GM12865 (cell line): ENCODE measurements at regions not wholly inside any gene's neighbourhood (a gene's known extent, or its start where the extent isn't known, plus 50 kb on each side); places are given as distances from the start of the nearest gene placed in this dataset.

Experiments used
- DNase-seq: peaks from one replicate; pipeline ENCODE4 v3.0.0; 2010; ENCODE audit warnings: low read depth
- H3K4me3 ChIP-seq: 2 replicates; pipeline ENCODE4 v1.5.1; 2011; ENCODE audit warnings: mild to moderate bottlenecking, low read depth, low read length, control low read depth
- CTCF ChIP-seq: IDR thresholded peaks from 2 replicates; pipeline ENCODE4 v1.5.1; 2011; ENCODE audit warnings: low read length, control low read depth, low read depth, inconsistent platforms; ENCODE audit not compliant: insufficient read depth; ENCODE audit errors: missing control alignments

GRCh38 chr7:36090976-36091873 lies 61.8 kb upstream of the EEPD1 start:
- no peak for DNase-seq
- H3K4me3 ChIP-seq, result no peak overlapping the region
- TF ChIP-seq CTCF, result no peak

DNA sequence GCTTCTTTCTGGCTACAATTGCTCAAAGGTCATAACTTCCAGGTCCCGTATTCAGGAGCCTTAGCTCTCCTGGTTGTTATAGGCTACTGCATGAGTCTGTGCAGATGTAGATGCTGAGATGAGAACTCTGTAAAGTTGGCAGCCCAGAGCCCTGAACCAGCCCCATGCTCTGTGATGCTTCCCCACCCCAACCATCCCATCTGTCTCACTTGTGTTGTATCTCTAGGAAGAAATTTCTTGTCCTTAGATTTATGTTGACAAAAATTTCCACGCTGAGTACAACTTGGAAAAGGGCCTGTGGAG lies 61.2 kb upstream of the EEPD1 start:
- TF ChIP-seq CTCF, result no peak
- no peak overlapping the region for H3K4me3 ChIP-seq
- no peak for DNase-seq

- TF ChIP-seq CTCF, result no peak
- DNase-seq, result no peak
- H3K4me3 ChIP-seq, result no peak overlapping the region
Measured at GRCh38 chr7:36092221-36092771, 60.8 kb upstream of the EEPD1 start.

DNA sequence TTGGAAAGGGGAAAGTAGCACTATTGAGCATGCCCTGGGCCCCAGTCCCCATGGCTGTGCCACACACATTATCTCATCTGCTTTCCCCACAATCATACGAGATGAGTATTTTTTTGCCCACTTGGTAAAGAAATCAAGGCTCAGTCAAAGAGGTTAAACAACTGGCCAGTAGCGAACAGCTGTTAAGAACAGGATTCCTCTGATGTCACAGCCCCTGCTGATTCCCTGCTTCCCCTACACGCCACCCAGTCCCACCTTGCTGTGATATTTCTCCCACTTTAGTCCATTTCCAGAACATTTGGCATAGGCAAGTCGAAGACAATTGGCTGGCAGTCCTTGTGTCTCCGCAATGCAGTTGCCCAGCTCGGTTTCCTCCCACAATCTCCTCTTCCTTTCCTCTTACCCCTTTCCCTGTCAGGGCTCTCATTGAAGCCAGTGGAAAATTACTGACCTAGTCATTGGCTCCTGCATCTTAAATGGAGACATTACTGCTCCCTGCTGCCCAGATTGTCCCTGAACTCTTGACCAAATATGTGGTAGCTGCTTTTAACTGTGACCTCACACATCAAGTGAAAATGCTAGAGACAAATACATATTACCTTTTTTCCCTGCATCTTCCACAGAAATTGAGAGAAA lies 56.5 kb upstream of the EEPD1 start:
- no peak overlapping the region for H3K4me3 ChIP-seq
- no peak for TF ChIP-seq CTCF
- DNase-seq, result no peak

DNA sequence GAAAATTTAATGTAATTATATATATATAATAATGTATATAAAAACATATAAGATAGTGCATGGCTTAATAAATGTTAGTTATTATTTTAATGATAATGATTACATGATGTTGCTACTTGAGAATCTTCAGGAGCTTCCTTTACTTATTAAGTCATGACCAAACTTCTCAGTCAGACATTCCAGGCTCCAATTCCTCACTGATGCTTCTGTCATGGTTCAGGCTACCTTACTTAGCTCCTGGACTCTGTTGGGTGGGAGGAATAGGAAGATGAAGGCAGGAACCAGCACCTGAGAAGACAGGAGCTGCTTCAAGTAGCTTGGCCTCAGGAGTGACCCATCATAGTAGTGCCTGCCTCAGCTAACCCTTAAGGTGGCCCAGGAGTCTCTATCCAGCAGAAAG lies 55.0 kb upstream of the EEPD1 start:
- no peak overlapping the region for H3K4me3 ChIP-seq
- no peak for TF ChIP-seq CTCF
- no peak for DNase-seq

DNA sequence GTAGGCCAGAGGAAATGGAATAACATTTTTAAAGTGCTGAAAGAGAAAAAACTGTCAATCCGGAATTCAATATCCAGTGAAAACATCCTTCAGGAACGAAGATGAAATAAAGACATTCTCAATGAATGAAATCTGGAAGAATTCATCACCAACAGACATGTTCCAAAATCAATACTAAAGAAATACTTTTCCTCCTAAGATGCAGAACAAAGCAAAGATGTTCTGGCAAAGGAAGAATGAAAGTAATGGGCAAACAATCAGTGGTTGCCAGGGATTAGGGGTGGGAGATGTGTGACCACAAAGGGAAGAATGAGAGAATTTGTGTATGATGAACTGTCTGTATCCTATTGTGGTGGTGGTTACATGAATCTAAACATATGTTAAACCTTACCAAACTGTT lies 52.8 kb upstream of the EEPD1 start:
- H3K4me3 ChIP-seq, result no peak overlapping the region
- TF ChIP-seq CTCF, result no peak
- DNase-seq, result no peak
